KBM-7 (cell line): ENCODE measurements at regions not wholly inside any gene's neighbourhood (a gene's known extent, or its start where the extent isn't known, plus 50 kb on each side); places are given as distances from the start of the nearest gene placed in this dataset.

Experiments used
- DNase-seq: peaks from one replicate; pipeline ENCODE4 v3.0.0-alpha.2; 2015
- in situ Hi-C: fragments of 300-500 bp; cut with MboI; formaldehyde crosslinking; loops from 2 replicates; pipeline ENCODE4 v1.14.3; 2020; ENCODE audit warnings: low sequenced_read_pairs, low pct_unique_long_range_greater_than_20kb, mixed read lengths

- in situ Hi-C loops: no loop called here
- no peak for DNase-seq
These were observed 339.9 kb upstream of the PKDCC start for GRCh38 chr2:41707790-41708451.

- in situ Hi-C loops: no loop called here
- no peak for DNase-seq
These were observed 337.9 kb upstream of the PKDCC start for GRCh38 chr2:41709702-41710599.

GRCh38 chr2:41710944-41711343 lies 336.9 kb upstream of the PKDCC start:
- DNase-seq: no peak
- in situ Hi-C loops: no loop called here

- DNase-seq: no peak
- in situ Hi-C loops: no loop called here
These were observed 336.1 kb upstream of the PKDCC start for GRCh38 chr2:41711736-41712135.

GRCh38 chr2:41716497-41716896 lies 331.3 kb upstream of the PKDCC start:
- in situ Hi-C loops: no loop called here
- no peak for DNase-seq

GRCh38 chr2:41717839-41718238 lies 330.0 kb upstream of the PKDCC start:
- DNase-seq: no peak
- in situ Hi-C loops: no loop called here

- DNase-seq: no peak
- in situ Hi-C loops: no loop called here
These were observed 329.1 kb upstream of the PKDCC start for GRCh38 chr2:41718705-41719104.

- in situ Hi-C loops: no loop called here
- DNase-seq: no peak
These were observed 328.1 kb upstream of the PKDCC start for GRCh38 chr2:41719756-41720155.

- DNase-seq: no peak
- in situ Hi-C loops: no loop called here
These were observed 327.2 kb upstream of the PKDCC start for GRCh38 chr2:41720331-41721251.

GRCh38 chr2:41722668-41723369 lies 325.0 kb upstream of the PKDCC start:
- in situ Hi-C loops: no loop called here
- no peak for DNase-seq

GRCh38 chr2:41723526-41723925 lies 324.3 kb upstream of the PKDCC start:
- no peak for DNase-seq
- in situ Hi-C loops: no loop called here

GRCh38 chr2:41724465-41724864 lies 323.4 kb upstream of the PKDCC start:
- DNase-seq: no peak
- in situ Hi-C loops: no loop called here

GRCh38 chr2:41725901-41726300 lies 321.9 kb upstream of the PKDCC start:
- in situ Hi-C loops: no loop called here
- DNase-seq: no peak

- in situ Hi-C loops: no loop called here
- DNase-seq: no peak
These were observed 321.5 kb upstream of the PKDCC start for GRCh38 chr2:41726364-41726763.

- in situ Hi-C loops: no loop called here
These were observed 320.7 kb upstream of the PKDCC start for GRCh38 chr2:41727152-41727551.

GRCh38 chr2:41727711-41728110 lies 320.1 kb upstream of the PKDCC start:
- in situ Hi-C loops: no loop called here
- no peak for DNase-seq

More at GRCh38 chr2:41727152-41727551, 320.7 kb upstream of the PKDCC start:
- DNase-seq: no peak

- in situ Hi-C loops: no loop called here
- DNase-seq: no peak
These were observed 319.0 kb upstream of the PKDCC start for GRCh38 chr2:41728788-41729338.

- no peak for DNase-seq
- in situ Hi-C loops: no loop called here
These were observed 317.9 kb upstream of the PKDCC start for GRCh38 chr2:41729800-41730364.
